Esophagus squamous epithelium (tissue), 4 donors: ENCODE measurements at regions not wholly inside any gene's neighbourhood (a gene's known extent, or its start where the extent isn't known, plus 50 kb on each side); places are given as distances from the start of the nearest gene placed in this dataset.

Experiments
- POLR2A ChIP-seq, 4 donors: fragments of 450-650 bp; IDR thresholded peaks; one replicate each; pipeline ENCODE4 v1.6.1; 2017; ENCODE audit warnings: antibody characterized with exemption in 4 of 4, mild to moderate bottlenecking in 4 of 4, moderate library complexity in 3 of 4
- TF ChIP-seq, protein P1 (sequence below), 6 experiments: fragments of 450-650 bp in 4 of 6; fragments of 200-600 bp in 2 of 6; sonication (generic) in 2 of 6; IDR thresholded peaks; one replicate each; pipeline ENCODE4 v1.5.1; 2016 to 2019; ENCODE audit warnings: antibody characterized with exemption in 6 of 6, mild to moderate bottlenecking in 4 of 6, moderate library complexity in 4 of 6

DNA sequence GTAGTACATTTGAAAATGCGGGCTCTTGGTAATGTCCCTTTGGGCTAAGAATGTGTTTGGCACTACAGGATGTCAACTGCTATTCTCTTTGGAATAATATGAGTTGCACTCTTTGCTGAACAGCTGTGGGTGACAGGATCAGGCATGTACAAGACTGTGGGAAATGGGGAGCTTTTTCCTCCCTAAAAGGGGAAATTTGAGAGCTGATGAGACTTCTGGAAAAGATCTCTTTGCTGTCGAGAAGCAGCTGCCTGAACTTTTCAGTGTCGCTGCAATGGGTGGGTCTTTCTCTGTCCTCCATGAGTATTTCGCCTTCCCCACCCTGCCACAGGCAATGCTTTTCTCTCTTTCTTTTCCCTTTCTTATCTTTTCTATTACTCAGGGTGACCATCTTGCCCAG, 762.2 kb upstream of the GCFC2 start:
- TF ChIP-seq POLR2A (IDR thresholded peaks at IDR 0.05), result no peak
- TF ChIP-seq, protein P1, sequence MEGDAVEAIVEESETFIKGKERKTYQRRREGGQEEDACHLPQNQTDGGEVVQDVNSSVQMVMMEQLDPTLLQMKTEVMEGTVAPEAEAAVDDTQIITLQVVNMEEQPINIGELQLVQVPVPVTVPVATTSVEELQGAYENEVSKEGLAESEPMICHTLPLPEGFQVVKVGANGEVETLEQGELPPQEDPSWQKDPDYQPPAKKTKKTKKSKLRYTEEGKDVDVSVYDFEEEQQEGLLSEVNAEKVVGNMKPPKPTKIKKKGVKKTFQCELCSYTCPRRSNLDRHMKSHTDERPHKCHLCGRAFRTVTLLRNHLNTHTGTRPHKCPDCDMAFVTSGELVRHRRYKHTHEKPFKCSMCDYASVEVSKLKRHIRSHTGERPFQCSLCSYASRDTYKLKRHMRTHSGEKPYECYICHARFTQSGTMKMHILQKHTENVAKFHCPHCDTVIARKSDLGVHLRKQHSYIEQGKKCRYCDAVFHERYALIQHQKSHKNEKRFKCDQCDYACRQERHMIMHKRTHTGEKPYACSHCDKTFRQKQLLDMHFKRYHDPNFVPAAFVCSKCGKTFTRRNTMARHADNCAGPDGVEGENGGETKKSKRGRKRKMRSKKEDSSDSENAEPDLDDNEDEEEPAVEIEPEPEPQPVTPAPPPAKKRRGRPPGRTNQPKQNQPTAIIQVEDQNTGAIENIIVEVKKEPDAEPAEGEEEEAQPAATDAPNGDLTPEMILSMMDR (IDR thresholded peaks at IDR 0.05), result no peak
